H9 (cell line): ENCODE measurements at regions not wholly inside any gene's neighbourhood (a gene's known extent, or its start where the extent isn't known, plus 50 kb on each side); places are given as distances from the start of the nearest gene placed in this dataset.

Source experiments
- DNase-seq: peaks from one replicate; pipeline ENCODE4 v3.0.0-alpha.2; 2017
- H2AFZ ChIP-seq: one replicate; pipeline ENCODE4 v1.6.1; 2013; ENCODE audit warnings: mild to moderate bottlenecking, low read length, control low read depth, moderate library complexity
- H2AK5ac ChIP-seq: 2 replicates; pipeline ENCODE4 v1.6.1; 2013; ENCODE audit warnings: low read length, control low read depth, mixed read lengths; ENCODE audit not compliant: insufficient read length
- H2BK120ac ChIP-seq: one replicate; pipeline ENCODE4 v1.6.1; 2013; ENCODE audit warnings: low read depth, mild to moderate bottlenecking, low read length, control low read depth, inconsistent platforms; ENCODE audit not compliant: poor library complexity, severe bottlenecking
- H2BK12ac ChIP-seq: 2 replicates; pipeline ENCODE4 v1.6.1; 2013; ENCODE audit warnings: low read length, control low read depth, mixed read lengths, low read depth; ENCODE audit not compliant: insufficient read length
- H2BK15ac ChIP-seq: 2 replicates; pipeline ENCODE4 v1.6.1; 2013; ENCODE audit warnings: low read depth, low read length, control low read depth
- H2BK20ac ChIP-seq: one replicate; pipeline ENCODE4 v1.6.1; 2013; ENCODE audit warnings: low read depth, mild to moderate bottlenecking, low read length, control low read depth, inconsistent platforms; ENCODE audit not compliant: poor library complexity, severe bottlenecking
- H2BK5ac ChIP-seq: 2 replicates; pipeline ENCODE4 v1.6.1; 2013; ENCODE audit warnings: low read length, control low read depth, mixed read lengths; ENCODE audit not compliant: insufficient read length
- H3K14ac ChIP-seq: 2 replicates; pipeline ENCODE4 v1.6.1; 2013; ENCODE audit warnings: low read length, control low read depth; ENCODE audit not compliant: insufficient read depth
- H3K18ac ChIP-seq: 2 replicates; pipeline ENCODE4 v1.6.1; 2013; ENCODE audit warnings: low read depth, mild to moderate bottlenecking, mixed read lengths, low read length, control low read depth; ENCODE audit not compliant: insufficient read length
- H3K23ac ChIP-seq: 2 replicates; pipeline ENCODE4 v1.6.1; 2013; ENCODE audit warnings: low read length, control low read depth, mixed read lengths, low read depth; ENCODE audit not compliant: insufficient read length
- H3K23me2 ChIP-seq: 2 replicates; pipeline ENCODE4 v1.6.1; 2013; ENCODE audit warnings: low read depth, mild to moderate bottlenecking, mixed read lengths, low read length, control low read depth; ENCODE audit not compliant: insufficient read length, poor library complexity, severe bottlenecking
- H3K27ac ChIP-seq: 2 replicates; pipeline ENCODE4 v1.5.1; 2013; ENCODE audit warnings: low read length, control low read depth, mixed read lengths, low read depth; ENCODE audit not compliant: insufficient read length
- H3K27me3 ChIP-seq: 2 replicates; pipeline ENCODE4 v1.6.1; 2013; ENCODE audit warnings: low read length, control low read depth, inconsistent platforms; ENCODE audit not compliant: insufficient read depth
- H3K4ac ChIP-seq: 2 replicates; pipeline ENCODE4 v1.6.1; 2013; ENCODE audit warnings: low read depth, mild to moderate bottlenecking, control low read depth, inconsistent platforms, low read length, moderate library complexity
- H3K4me1 ChIP-seq: 2 replicates; pipeline ENCODE4 v1.6.1; 2013; ENCODE audit warnings: low read length, control low read depth, inconsistent platforms; ENCODE audit not compliant: insufficient read depth
- H3K4me2 ChIP-seq: 2 replicates; pipeline ENCODE4 v1.6.1; 2013; ENCODE audit warnings: low read length, control low read depth, mixed read lengths; ENCODE audit not compliant: insufficient read length, insufficient read depth
- H3K56ac ChIP-seq: 2 replicates; pipeline ENCODE4 v1.6.1; 2013; ENCODE audit warnings: low read depth, mild to moderate bottlenecking, mixed read lengths, low read length, control low read depth; ENCODE audit not compliant: insufficient read length
- H3K79me1 ChIP-seq: 2 replicates; pipeline ENCODE4 v1.6.1; 2013; ENCODE audit warnings: low read depth, mild to moderate bottlenecking, moderate library complexity, low read length, control low read depth, inconsistent platforms; ENCODE audit not compliant: insufficient read depth, poor library complexity, severe bottlenecking
- H3K79me2 ChIP-seq: 2 replicates; pipeline ENCODE4 v1.6.1; 2013; ENCODE audit warnings: low read length, control low read depth, inconsistent platforms; ENCODE audit not compliant: insufficient read depth
- H3K9ac ChIP-seq: 2 replicates; pipeline ENCODE4 v1.6.1; 2013; ENCODE audit warnings: low read length, control low read depth, mixed read lengths; ENCODE audit not compliant: insufficient read length; ENCODE audit errors: extremely low read depth
- H3K9me3 ChIP-seq: one replicate; pipeline ENCODE4 v1.6.1; 2013; ENCODE audit warnings: low read depth, low read length, inconsistent platforms; ENCODE audit not compliant: control insufficient read depth
- H3T11ph ChIP-seq: one replicate; pipeline ENCODE4 v1.6.1; 2013; ENCODE audit warnings: mild to moderate bottlenecking, low read length, control low read depth, inconsistent platforms
- H4K20me1 ChIP-seq: one replicate; pipeline ENCODE4 v1.6.1; 2013; ENCODE audit not compliant: control insufficient read depth, insufficient read length, insufficient read depth
- H4K5ac ChIP-seq: 2 replicates; pipeline ENCODE4 v1.6.1; 2013; ENCODE audit warnings: low read depth, mild to moderate bottlenecking, mixed read lengths, low read length, control low read depth; ENCODE audit not compliant: insufficient read length
- H4K8ac ChIP-seq: replicated peaks from 2 replicates; pipeline ENCODE4 v1.6.1; 2013; ENCODE audit warnings: low read length, control low read depth, mixed read lengths, low read depth; ENCODE audit not compliant: insufficient read length
- H4K91ac ChIP-seq: 2 replicates; pipeline ENCODE4 v1.6.1; 2013; ENCODE audit warnings: low read depth, mild to moderate bottlenecking, moderate library complexity, mixed read lengths, low read length, control low read depth; ENCODE audit not compliant: insufficient read length
- H3K27ac Mint-ChIP-seq, 3 experiments: 2 replicates in 2 of 3; 3 replicates in 1 of 3; pipeline ENCODE4 v1.8.0; 2020 to 2021; ENCODE audit warnings: mixed read lengths in 3 of 3, mild to moderate bottlenecking in 1 of 3, moderate library complexity in 1 of 3
- H3K27me3 Mint-ChIP-seq: 2 replicates; pipeline ENCODE4 v1.8.0; 2021; ENCODE audit warnings: low read depth, mild to moderate bottlenecking, moderate library complexity, mixed read lengths
- H3K36me3 Mint-ChIP-seq, 3 experiments: 2 replicates in 2 of 3; 3 replicates in 1 of 3; pipeline ENCODE4 v1.8.0; 2020 to 2021; ENCODE audit warnings: low read depth in 3 of 3, mixed read lengths in 3 of 3; ENCODE audit not compliant: insufficient read depth in 1 of 3
- H3K4me1 Mint-ChIP-seq, 2 experiments: 2 replicates each; pipeline ENCODE4 v1.8.0; 2020; ENCODE audit warnings: mixed read lengths in 2 of 2
- H3K4me3 Mint-ChIP-seq, 2 experiments: 2 replicates in 1 of 2; 3 replicates in 1 of 2; pipeline ENCODE4 v1.8.0; 2020 to 2021; ENCODE audit warnings: mild to moderate bottlenecking in 2 of 2, mixed read lengths in 2 of 2, moderate library complexity in 1 of 2
- H3K9me3 Mint-ChIP-seq, 2 experiments: 2 replicates in 1 of 2; 3 replicates in 1 of 2; pipeline ENCODE4 v1.8.0; 2020; ENCODE audit warnings: mild to moderate bottlenecking in 2 of 2, mixed read lengths in 2 of 2, moderate library complexity in 1 of 2
- CTCF ChIP-seq: fragments of 200-600 bp; sonication (generic); conservative IDR thresholded peaks from 3 replicates; pipeline ENCODE4 v1.8.0; 2021; ENCODE audit warnings: antibody characterized with exemption, mild to moderate bottlenecking
- WGBS: extraction: QIAGEN DNeasy Blood & Tissue Kit; methylation state at CpG from one replicate; pipeline ENCODE4 v1.1.7; 2013; ENCODE audit warnings: missing lambda C conversion rate, low lambda C conversion rate, mixed read lengths; ENCODE audit not compliant: insufficient read length; ENCODE audit errors: extremely low coverage; 5-methylcytosine and 5-hydroxymethylcytosine counted together

DNA sequence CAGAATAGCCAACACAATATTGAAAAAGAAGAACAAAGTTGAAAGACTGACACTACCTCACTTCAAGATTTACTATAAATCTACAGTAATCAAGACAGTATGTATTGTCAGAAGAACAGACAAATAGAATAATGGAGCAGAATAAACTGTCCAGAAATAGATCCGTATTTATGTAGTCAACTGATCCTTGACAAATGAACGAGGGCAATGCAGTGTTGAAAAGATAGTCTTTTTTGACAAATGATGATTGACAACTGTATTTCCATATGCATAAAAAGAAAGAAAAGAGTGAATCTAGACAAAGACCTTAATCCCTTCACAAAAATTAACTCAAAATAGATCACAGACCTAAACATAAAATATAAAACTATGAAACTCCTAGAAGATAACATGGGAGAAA lies 767.1 kb downstream of the KCNA4 start:
- H3K27ac Mint-ChIP-seq = no peak overlapping the region
- no peak overlapping the region for H3K4me2 ChIP-seq
- H3K36me3 Mint-ChIP-seq = no peaks in the 10 kb centered on the region

More for the DNA sequence above, 767.1 kb downstream of the KCNA4 start:
- H2AK5ac ChIP-seq = no peak overlapping the region
- no peaks in the 10 kb centered on the region for H3K79me2 ChIP-seq
- Mint-ChIP-seq H3K27me3 (no peaks in the 10 kb centered on the region), H3K4me1 (no peaks in the 10 kb centered on the region), H3K4me3 (no peak overlapping the region), H3K9me3 (no peaks in the 10 kb centered on the region)
- no peak overlapping the region for H2BK12ac ChIP-seq
- no peak overlapping the region for H3K14ac ChIP-seq
- no peak overlapping the region for H2AFZ ChIP-seq
- no peak overlapping the region for H3T11ph ChIP-seq
- H4K8ac ChIP-seq = no peak overlapping the region
- no peaks in the 10 kb centered on the region for H3K4me1 ChIP-seq
- no peaks in the 10 kb centered on the region for H3K27me3 ChIP-seq
- H4K5ac ChIP-seq = no peak overlapping the region
- no peak for DNase-seq
- no peaks in the 10 kb centered on the region for H3K23me2 ChIP-seq
- no peaks in the 10 kb centered on the region for H3K79me1 ChIP-seq
- H3K56ac ChIP-seq = no peak overlapping the region
- H3K4ac ChIP-seq = no peak overlapping the region
- no peak overlapping the region for H2BK120ac ChIP-seq
- H2BK20ac ChIP-seq = no peak overlapping the region
- no peaks in the 10 kb centered on the region for H3K9me3 ChIP-seq
- H3K23ac ChIP-seq = no peak overlapping the region
- no CpG with 5 or more reads among the region's 2 CpGs for WGBS
- TF ChIP-seq CTCF = no peak
- no peak overlapping the region for H3K18ac ChIP-seq
- no peaks in the 10 kb centered on the region for H4K20me1 ChIP-seq
- no peak overlapping the region for H2BK15ac ChIP-seq
- no peak overlapping the region for H3K27ac ChIP-seq
- no peak overlapping the region for H3K9ac ChIP-seq
- H4K91ac ChIP-seq = no peak overlapping the region
- no peak overlapping the region for H2BK5ac ChIP-seq
